Pons (tissue), 1 donor: ENCODE measurements at regions not wholly inside any gene's neighbourhood (a gene's known extent, or its start where the extent isn't known, plus 50 kb on each side); places are given as distances from the start of the nearest gene placed in this dataset.

ENCODE experiments used
- DNase-seq: peaks from one replicate; pipeline ENCODE4 v3.0.0-alpha.2; 2016; ENCODE audit warnings: low spot score

- DNase-seq = no peak
Measured at GRCh38 chr22:49303061-49303735, 524.5 kb downstream of the BRD1 start.

GRCh38 chr22:49302530-49302929, 525.1 kb downstream of the BRD1 start:
- no peak for DNase-seq

GRCh38 chr22:49302150-49302460, 525.6 kb downstream of the BRD1 start:
- no peak for DNase-seq

- no peak for DNase-seq
Measured at GRCh38 chr22:49301398-49302149, 526.1 kb downstream of the BRD1 start.

GRCh38 chr22:49300951-49301397, 526.7 kb downstream of the BRD1 start:
- DNase-seq = no peak

- DNase-seq = no peak
Measured at GRCh38 chr22:49300241-49300640, 527.4 kb downstream of the BRD1 start.

GRCh38 chr22:49299821-49300231, 527.8 kb downstream of the BRD1 start:
- DNase-seq = no peak

- no peak for DNase-seq
Measured at GRCh38 chr22:49298834-49299750, 528.6 kb downstream of the BRD1 start.

GRCh38 chr22:49297871-49298721, 529.6 kb downstream of the BRD1 start:
- no peak for DNase-seq

GRCh38 chr22:49297286-49297870, 530.3 kb downstream of the BRD1 start:
- no peak for DNase-seq

- DNase-seq = no peak
Measured at GRCh38 chr22:49296561-49296960, 531.1 kb downstream of the BRD1 start.

GRCh38 chr22:49295851-49296560, 531.7 kb downstream of the BRD1 start:
- no peak for DNase-seq

GRCh38 chr22:49295465-49295743, 532.3 kb downstream of the BRD1 start:
- no peak for DNase-seq

- DNase-seq = no peak
Measured at GRCh38 chr22:49294656-49295464, 532.8 kb downstream of the BRD1 start.

GRCh38 chr22:49292909-49293308, 534.8 kb downstream of the BRD1 start:
- DNase-seq = no peak

GRCh38 chr22:49291781-49292180, 535.9 kb downstream of the BRD1 start:
- no peak for DNase-seq

- DNase-seq = no peak
Measured at GRCh38 chr22:49291169-49291568, 536.5 kb downstream of the BRD1 start.

GRCh38 chr22:49290711-49291110, 537.0 kb downstream of the BRD1 start:
- DNase-seq = no peak

GRCh38 chr22:49289822-49290679, 537.6 kb downstream of the BRD1 start:
- no peak for DNase-seq
